Osteoblast (primary cell): ENCODE measurements at regions not wholly inside any gene's neighbourhood (a gene's known extent, or its start where the extent isn't known, plus 50 kb on each side); places are given as distances from the start of the nearest gene placed in this dataset.

Experiments
- DNase-seq: peaks from one replicate; pipeline ENCODE4 v3.0.0; 2011; ENCODE audit warnings: low spot score, mixed read lengths; ENCODE audit not compliant: insufficient read length; ENCODE audit errors: missing footprints
- H2AFZ ChIP-seq: 2 replicates; pipeline ENCODE4 v1.6.0; 2011; ENCODE audit warnings: mild to moderate bottlenecking, low read length
- H3K27ac ChIP-seq: 2 replicates; pipeline ENCODE4 v1.5.1; 2011; ENCODE audit warnings: mild to moderate bottlenecking, low read depth, low read length, moderate library complexity
- H3K27me3 ChIP-seq: 2 replicates; pipeline ENCODE4 v1.6.0; 2012; ENCODE audit warnings: mild to moderate bottlenecking, control low read depth, inconsistent platforms, low read length, moderate library complexity; ENCODE audit not compliant: insufficient read depth
- H3K36me3 ChIP-seq: 2 replicates; pipeline ENCODE4 v1.5.1; 2011; ENCODE audit warnings: mild to moderate bottlenecking, low read length, control low read depth, moderate library complexity; ENCODE audit not compliant: insufficient read depth
- H3K4me1 ChIP-seq: 2 replicates; pipeline ENCODE4 v1.5.1; 2011; ENCODE audit warnings: mild to moderate bottlenecking, low read length, control low read depth, moderate library complexity; ENCODE audit not compliant: insufficient read depth
- H3K4me2 ChIP-seq: 2 replicates; pipeline ENCODE4 v1.6.0; 2011; ENCODE audit warnings: mild to moderate bottlenecking, low read length; ENCODE audit not compliant: insufficient read depth
- H3K4me3 ChIP-seq: fragments of 200-600 bp; sonication (generic); 3 replicates; pipeline ENCODE4 v1.5.1; 2012; ENCODE audit warnings: mild to moderate bottlenecking, low read length, inconsistent platforms; ENCODE audit not compliant: insufficient read depth
- H3K79me2 ChIP-seq: 2 replicates; pipeline ENCODE4 v1.6.0; 2012; ENCODE audit warnings: mild to moderate bottlenecking, low read length, control low read depth, inconsistent platforms; ENCODE audit not compliant: insufficient read depth
- H3K9me3 ChIP-seq: 2 replicates; pipeline ENCODE4 v1.5.1; 2011; ENCODE audit warnings: low read depth, low read length, control low read depth
- H4K20me1 ChIP-seq: 2 replicates; pipeline ENCODE4 v1.6.0; 2012; ENCODE audit warnings: mild to moderate bottlenecking, low read length, control low read depth; ENCODE audit not compliant: insufficient read depth
- CTCF ChIP-seq: IDR thresholded peaks from 2 replicates; pipeline ENCODE4 v1.5.1; 2011; ENCODE audit warnings: mild to moderate bottlenecking, low read depth, low read length, moderate library complexity; ENCODE audit errors: extremely low read depth

- H3K36me3 ChIP-seq, result no peaks in the 10 kb centered on the region
- H3K9me3 ChIP-seq, result no peaks in the 10 kb centered on the region
- peaks cover 15% of the 10 kb centered on the region for H3K27me3 ChIP-seq
- H3K79me2 ChIP-seq, result no peaks in the 10 kb centered on the region
- DNase-seq, result peak; percentile 90
- no peak for TF ChIP-seq CTCF
- H4K20me1 ChIP-seq, result no peaks in the 10 kb centered on the region
- no peak overlapping the region for H3K27ac ChIP-seq
- H3K4me1 ChIP-seq, result no peaks in the 10 kb centered on the region
- no peak overlapping the region for H3K4me3 ChIP-seq
- H3K4me2 ChIP-seq, result no peak overlapping the region
- H2AFZ ChIP-seq, result no peak overlapping the region
Observed at GRCh38 chr10:78600740-78601139, 468.0 kb upstream of the ZMIZ1 start.

GRCh38 chr10:78602201-78602932 is 466.4 kb upstream of the ZMIZ1 start:
- DNase-seq, result no peak
- TF ChIP-seq CTCF, result no peak
- H2AFZ ChIP-seq, result no peak overlapping the region
- H3K4me2 ChIP-seq, result no peak overlapping the region
- H3K79me2 ChIP-seq, result no peaks in the 10 kb centered on the region
- H3K27ac ChIP-seq, result no peak overlapping the region
- peaks cover 15% of the 10 kb centered on the region for H3K27me3 ChIP-seq
- H3K4me1 ChIP-seq, result no peaks in the 10 kb centered on the region
- no peaks in the 10 kb centered on the region for H4K20me1 ChIP-seq
- no peaks in the 10 kb centered on the region for H3K36me3 ChIP-seq
- no peak overlapping the region for H3K4me3 ChIP-seq
- no peaks in the 10 kb centered on the region for H3K9me3 ChIP-seq

DNA sequence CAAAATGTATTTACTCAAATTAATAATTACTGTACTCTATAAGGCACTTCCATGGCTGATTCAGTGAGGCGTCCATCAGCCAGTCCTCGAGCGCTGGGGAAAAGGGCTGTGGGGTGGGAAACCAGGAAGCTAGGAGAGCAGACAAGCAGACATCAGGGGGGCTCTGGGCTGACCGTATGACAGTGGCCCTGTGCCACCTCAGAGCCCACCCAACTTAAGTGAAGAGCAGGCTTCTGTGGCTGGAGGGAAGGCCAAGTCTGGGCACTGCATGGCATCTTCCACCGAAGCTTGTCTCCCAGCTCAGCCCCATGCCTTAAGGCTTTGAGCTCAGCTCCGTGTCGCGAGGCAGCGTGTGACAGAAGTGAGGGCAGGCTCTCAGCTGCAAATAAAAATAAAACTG is 464.5 kb upstream of the ZMIZ1 start:
- no peak for TF ChIP-seq CTCF
- no peaks in the 10 kb centered on the region for H3K36me3 ChIP-seq
- no peak overlapping the region for H3K4me2 ChIP-seq
- H3K79me2 ChIP-seq, result no peaks in the 10 kb centered on the region
- no peaks in the 10 kb centered on the region for H3K9me3 ChIP-seq
- H2AFZ ChIP-seq, result no peak overlapping the region
- H3K4me1 ChIP-seq, result no peaks in the 10 kb centered on the region
- no peak for DNase-seq
- no peaks in the 10 kb centered on the region for H4K20me1 ChIP-seq
- H3K27ac ChIP-seq, result no peak overlapping the region
- H3K4me3 ChIP-seq, result no peak overlapping the region
- peaks cover 10% of the 10 kb centered on the region for H3K27me3 ChIP-seq

- no peaks in the 10 kb centered on the region for H3K4me1 ChIP-seq
- TF ChIP-seq CTCF, result no peak
- no peak overlapping the region for H3K4me2 ChIP-seq
- no peak for DNase-seq
- no peak overlapping the region for H2AFZ ChIP-seq
- peaks cover 6% of the 10 kb centered on the region for H3K27me3 ChIP-seq
- no peaks in the 10 kb centered on the region for H4K20me1 ChIP-seq
- H3K79me2 ChIP-seq, result no peaks in the 10 kb centered on the region
- H3K36me3 ChIP-seq, result no peaks in the 10 kb centered on the region
- no peak overlapping the region for H3K27ac ChIP-seq
- H3K4me3 ChIP-seq, result no peak overlapping the region
- no peaks in the 10 kb centered on the region for H3K9me3 ChIP-seq
Observed at GRCh38 chr10:78604721-78605120, 464.0 kb upstream of the ZMIZ1 start.
